Mononuclear cell (primary cell): ENCODE measurements at regions not wholly inside any gene's neighbourhood (a gene's known extent, or its start where the extent isn't known, plus 50 kb on each side); places are given as distances from the start of the nearest gene placed in this dataset.

ENCODE experiments used
- H3K27me3 ChIP-seq: 2 replicates; pipeline ENCODE4 v1.6.0; 2011; ENCODE audit warnings: low read length, control low read depth; ENCODE audit not compliant: insufficient read depth
- H3K4me1 ChIP-seq: 2 replicates; pipeline ENCODE4 v1.5.1; 2011; ENCODE audit warnings: mild to moderate bottlenecking, low read length, control low read depth; ENCODE audit not compliant: insufficient read depth
- H3K4me3 ChIP-seq: 2 replicates; pipeline ENCODE4 v1.5.1; 2011; ENCODE audit warnings: mild to moderate bottlenecking, low read length, moderate library complexity
- H3K9me3 ChIP-seq: 2 replicates; pipeline ENCODE4 v1.5.1; 2011; ENCODE audit warnings: low read depth, mild to moderate bottlenecking, control low read depth, low read length

- H3K9me3 ChIP-seq = peaks cover 6% of the 10 kb centered on the region
- H3K27me3 ChIP-seq = no peaks in the 10 kb centered on the region
Observed at GRCh38 chr1:98500324-98500723, 161.2 kb upstream of the SNX7 start.

GRCh38 chr1:98498651-98499050, 162.9 kb upstream of the SNX7 start:
- H3K27me3 ChIP-seq = no peaks in the 10 kb centered on the region
- H3K4me3 ChIP-seq = no peak overlapping the region
- H3K9me3 ChIP-seq = no peaks in the 10 kb centered on the region
- H3K4me1 ChIP-seq = no peaks in the 10 kb centered on the region

More at GRCh38 chr1:98500324-98500723, 161.2 kb upstream of the SNX7 start:
- Histone ChIP-seq H3K4me1 (no peaks in the 10 kb centered on the region), H3K4me3 (no peak overlapping the region)

- Histone ChIP-seq H3K4me3 (no peak overlapping the region), H3K27me3 (no peaks in the 10 kb centered on the region), H3K4me1 (no peaks in the 10 kb centered on the region), H3K9me3 (no peaks in the 10 kb centered on the region)
Observed at GRCh38 chr1:98497497-98497896, 164.0 kb upstream of the SNX7 start.

GRCh38 chr1:98496256-98496995, 165.1 kb upstream of the SNX7 start:
- no peaks in the 10 kb centered on the region for H3K27me3 ChIP-seq
- H3K4me3 ChIP-seq = no peak overlapping the region
- no peaks in the 10 kb centered on the region for H3K9me3 ChIP-seq
- H3K4me1 ChIP-seq = no peaks in the 10 kb centered on the region

GRCh38 chr1:98493469-98493868, 168.1 kb upstream of the SNX7 start:
- no peaks in the 10 kb centered on the region for H3K27me3 ChIP-seq
- no peaks in the 10 kb centered on the region for H3K4me1 ChIP-seq
- H3K4me3 ChIP-seq = no peak overlapping the region
- no peaks in the 10 kb centered on the region for H3K9me3 ChIP-seq

- Histone ChIP-seq H3K4me3 (no peak overlapping the region), H3K4me1 (no peaks in the 10 kb centered on the region), H3K9me3 (no peaks in the 10 kb centered on the region), H3K27me3 (no peaks in the 10 kb centered on the region)
Observed at GRCh38 chr1:98490099-98490498, 171.4 kb upstream of the SNX7 start.

- Histone ChIP-seq H3K27me3 (no peaks in the 10 kb centered on the region), H3K9me3 (no peaks in the 10 kb centered on the region), H3K4me3 (no peak overlapping the region), H3K4me1 (no peaks in the 10 kb centered on the region)
Observed at GRCh38 chr1:98487620-98488019, 173.9 kb upstream of the SNX7 start.

GRCh38 chr1:98482611-98483010, 178.9 kb upstream of the SNX7 start:
- no peak overlapping the region for H3K4me3 ChIP-seq
- no peaks in the 10 kb centered on the region for H3K27me3 ChIP-seq
- H3K9me3 ChIP-seq = no peaks in the 10 kb centered on the region
- no peaks in the 10 kb centered on the region for H3K4me1 ChIP-seq

- H3K9me3 ChIP-seq = no peaks in the 10 kb centered on the region
- H3K27me3 ChIP-seq = no peaks in the 10 kb centered on the region
- H3K4me1 ChIP-seq = no peaks in the 10 kb centered on the region
- H3K4me3 ChIP-seq = no peak overlapping the region
Observed at GRCh38 chr1:98480271-98480670, 181.2 kb upstream of the SNX7 start.

- no peaks in the 10 kb centered on the region for H3K4me1 ChIP-seq
- H3K9me3 ChIP-seq = no peaks in the 10 kb centered on the region
- H3K27me3 ChIP-seq = no peaks in the 10 kb centered on the region
- no peak overlapping the region for H3K4me3 ChIP-seq
Observed at GRCh38 chr1:98478121-98478520, 183.4 kb upstream of the SNX7 start.

- Histone ChIP-seq H3K27me3 (no peaks in the 10 kb centered on the region), H3K4me3 (no peak overlapping the region), H3K4me1 (no peaks in the 10 kb centered on the region), H3K9me3 (no peaks in the 10 kb centered on the region)
Observed at GRCh38 chr1:98472878-98473277, 188.6 kb upstream of the SNX7 start.

- H3K4me3 ChIP-seq = no peak overlapping the region
- no peaks in the 10 kb centered on the region for H3K27me3 ChIP-seq
- H3K4me1 ChIP-seq = no peaks in the 10 kb centered on the region
- H3K9me3 ChIP-seq = no peaks in the 10 kb centered on the region
Observed at GRCh38 chr1:98471633-98472032, 189.9 kb upstream of the SNX7 start.

GRCh38 chr1:98468111-98468717, 193.3 kb upstream of the SNX7 start:
- Histone ChIP-seq H3K27me3 (no peaks in the 10 kb centered on the region), H3K9me3 (no peaks in the 10 kb centered on the region), H3K4me3 (no peak overlapping the region), H3K4me1 (no peaks in the 10 kb centered on the region)

- H3K9me3 ChIP-seq = no peaks in the 10 kb centered on the region
- no peaks in the 10 kb centered on the region for H3K27me3 ChIP-seq
- H3K4me1 ChIP-seq = no peaks in the 10 kb centered on the region
- H3K4me3 ChIP-seq = no peak overlapping the region
Observed at GRCh38 chr1:98467586-98467985, 193.9 kb upstream of the SNX7 start.

- no peaks in the 10 kb centered on the region for H3K4me1 ChIP-seq
- H3K4me3 ChIP-seq = no peak overlapping the region
- no peaks in the 10 kb centered on the region for H3K27me3 ChIP-seq
- no peaks in the 10 kb centered on the region for H3K9me3 ChIP-seq
Observed at GRCh38 chr1:98467122-98467521, 194.4 kb upstream of the SNX7 start.

GRCh38 chr1:98461873-98462385, 199.6 kb upstream of the SNX7 start:
- Histone ChIP-seq H3K9me3 (no peaks in the 10 kb centered on the region), H3K4me3 (no peak overlapping the region), H3K27me3 (no peaks in the 10 kb centered on the region), H3K4me1 (no peaks in the 10 kb centered on the region)
